Endothelial cell of umbilical vein (primary cell): ENCODE measurements at regions not wholly inside any gene's neighbourhood (a gene's known extent, or its start where the extent isn't known, plus 50 kb on each side); places are given as distances from the start of the nearest gene placed in this dataset.

Experiments
- CTCF ChIP-seq, 2 donors: IDR thresholded peaks; 1 replicate in 1 of 2; 2 replicates in 1 of 2; pipeline ENCODE4 v1.5.1; 2011; ENCODE audit warnings: low read length in 2 of 2, mild to moderate bottlenecking in 2 of 2, moderate library complexity in 2 of 2, control low read depth in 1 of 2, inconsistent platforms in 1 of 2, low read depth in 1 of 2; ENCODE audit not compliant: insufficient read depth in 1 of 2; ENCODE audit errors: extremely low read depth in 1 of 2
- EZH2 ChIP-seq: IDR thresholded peaks from 2 replicates; pipeline ENCODE4 v1.6.1; 2012; ENCODE audit warnings: borderline replicate concordance, low read depth, mild to moderate bottlenecking, moderate library complexity, low read length, inconsistent platforms; ENCODE audit not compliant: severe bottlenecking
- FOS ChIP-seq: IDR thresholded peaks from 2 replicates; pipeline ENCODE4 v1.6.1; 2011; ENCODE audit warnings: mild to moderate bottlenecking, low read length, moderate library complexity, borderline replicate concordance; ENCODE audit not compliant: insufficient read depth
- GATA2 ChIP-seq: IDR thresholded peaks from 2 replicates; pipeline ENCODE4 v1.7.0; 2011; ENCODE audit warnings: low read depth, mild to moderate bottlenecking, moderate library complexity, mixed read lengths, low read length; ENCODE audit not compliant: insufficient read length, insufficient read depth
- MAX ChIP-seq: IDR thresholded peaks from 2 replicates; pipeline ENCODE4 v1.6.1; 2011; ENCODE audit not compliant: insufficient read depth, insufficient read length
- MYC ChIP-seq: IDR thresholded peaks from one replicate; pipeline ENCODE4 v1.6.1; 2011; ENCODE audit warnings: mild to moderate bottlenecking, low read depth, low read length
- POLR2A ChIP-seq: IDR thresholded peaks from 2 replicates; pipeline ENCODE4 v1.6.1; 2012; ENCODE audit warnings: low read depth, mild to moderate bottlenecking, control low read depth, low read length
- POLR2AphosphoS5 ChIP-seq: IDR thresholded peaks from 2 replicates; pipeline ENCODE4 v1.6.1; 2012; ENCODE audit warnings: low read depth, mild to moderate bottlenecking, control low read depth, low read length, moderate library complexity; ENCODE audit not compliant: insufficient read depth

- TF ChIP-seq CTCF (IDR thresholded peaks at IDR 0.05; ENCODE audit: extremely low read depth in 1 of 2, insufficient read depth in 1 of 2, low read depth in 1 of 2, low read length in 2 of 2): no peak
- TF ChIP-seq POLR2AphosphoS5: no peak
- no peak for TF ChIP-seq POLR2A
- no peak for TF ChIP-seq EZH2
- no peak for TF ChIP-seq MAX
- no peak for TF ChIP-seq FOS
- TF ChIP-seq GATA2: no peak
- TF ChIP-seq MYC: no peak
Measured at GRCh38 chr4:131052646-131053045, 1956.7 kb downstream of the C4orf33 start.
